ENCODE measurements at regions not wholly inside any gene's neighbourhood (a gene's known extent, or its start where the extent isn't known, plus 50 kb on each side); places are given as distances from the start of the nearest gene placed in this dataset.

- Mint-ChIP-seq H3K27ac (no peak overlapping the region), H3K27me3 (no peaks in the 10 kb centered on the region), H3K4me3 (ENCODE audit: low read depth) (no peak overlapping the region), H3K36me3 (ENCODE audit: insufficient read depth) (peaks cover 1% of the 10 kb centered on the region), H3K9me3 (ENCODE audit: low read depth) (peaks cover 20% of the 10 kb centered on the region), H3K4me1 (ENCODE audit: low read depth) (no peaks in the 10 kb centered on the region)
- no peak for DNase-seq (ENCODE audit: low spot score, unreplicated experiment)
- no peak for TF ChIP-seq CTCF (IDR thresholded peaks at IDR 0.05; ENCODE audit: unreplicated experiment)
These were observed 590.2 kb downstream of the NR2F1-AS1 start for GRCh38 chr5:92990771-92991170.

- Mint-ChIP-seq H3K9me3 (ENCODE audit: low read depth) (peaks cover 4% of the 10 kb centered on the region), H3K4me3 (ENCODE audit: low read depth) (no peak overlapping the region), H3K27ac (no peak overlapping the region), H3K4me1 (ENCODE audit: low read depth) (peaks cover 28% of the 10 kb centered on the region), H3K27me3 (no peaks in the 10 kb centered on the region), H3K36me3 (ENCODE audit: insufficient read depth) (no peaks in the 10 kb centered on the region)
- TF ChIP-seq CTCF (IDR thresholded peaks at IDR 0.05; ENCODE audit: unreplicated experiment): no peak
- DNase-seq (ENCODE audit: low spot score, unreplicated experiment): no peak
These were observed 600.0 kb downstream of the NR2F1-AS1 start for GRCh38 chr5:92981001-92981400.

- Mint-ChIP-seq H3K4me3 (ENCODE audit: low read depth) (no peak overlapping the region), H3K27ac (peak overlapping the region; percentile 59), H3K9me3 (ENCODE audit: low read depth) (peaks cover 5% of the 10 kb centered on the region), H3K27me3 (no peaks in the 10 kb centered on the region), H3K36me3 (ENCODE audit: insufficient read depth) (no peaks in the 10 kb centered on the region), H3K4me1 (ENCODE audit: low read depth) (peaks cover 28% of the 10 kb centered on the region)
- TF ChIP-seq CTCF (IDR thresholded peaks at IDR 0.05; ENCODE audit: unreplicated experiment): no peak
- no peak for DNase-seq (ENCODE audit: low spot score, unreplicated experiment)
These were observed 600.5 kb downstream of the NR2F1-AS1 start for GRCh38 chr5:92980491-92980890.

- H3K4me1 Mint-ChIP-seq (ENCODE audit: low read depth): peaks cover 28% of the 10 kb centered on the region
- no peak for TF ChIP-seq CTCF (IDR thresholded peaks at IDR 0.05; ENCODE audit: unreplicated experiment)
- DNase-seq (ENCODE audit: low spot score, unreplicated experiment): no peak
- H3K4me3 Mint-ChIP-seq (ENCODE audit: low read depth): peak overlapping the region; percentile 31
- no peaks in the 10 kb centered on the region for H3K36me3 Mint-ChIP-seq (ENCODE audit: insufficient read depth)
- no peaks in the 10 kb centered on the region for H3K27me3 Mint-ChIP-seq
- peak overlapping the region; percentile 80 for H3K27ac Mint-ChIP-seq
- H3K9me3 Mint-ChIP-seq (ENCODE audit: low read depth): peaks cover 5% of the 10 kb centered on the region
These were observed 601.3 kb downstream of the NR2F1-AS1 start for GRCh38 chr5:92979716-92980115.

GRCh38 chr5:92977846-92978540 lies 603.0 kb downstream of the NR2F1-AS1 start:
- Mint-ChIP-seq H3K4me3 (ENCODE audit: low read depth) (no peak overlapping the region), H3K9me3 (ENCODE audit: low read depth) (peaks cover 3% of the 10 kb centered on the region), H3K27ac (no peak overlapping the region), H3K36me3 (ENCODE audit: insufficient read depth) (no peaks in the 10 kb centered on the region), H3K27me3 (no peaks in the 10 kb centered on the region), H3K4me1 (ENCODE audit: low read depth) (peaks cover 28% of the 10 kb centered on the region)
- DNase-seq (ENCODE audit: low spot score, unreplicated experiment): no peak
- TF ChIP-seq CTCF (IDR thresholded peaks at IDR 0.05; ENCODE audit: unreplicated experiment): no peak
